Gastroesophageal sphincter (tissue), 3 donors: ENCODE measurements at regions not wholly inside any gene's neighbourhood (a gene's known extent, or its start where the extent isn't known, plus 50 kb on each side); places are given as distances from the start of the nearest gene placed in this dataset.

Experiments
- POLR2AphosphoS5 ChIP-seq: sonication (generic); formaldehyde crosslinking; IDR thresholded peaks from one replicate; pipeline ENCODE4 v1.6.1; 2017; ENCODE audit warnings: antibody characterized with exemption
- TF ChIP-seq, protein P1 (sequence below), 4 experiments: fragments of 200-600 bp in 2 of 4; fragments of 450-650 bp in 2 of 4; sonication (generic) in 1 of 4; IDR thresholded peaks; one replicate each; pipeline ENCODE4 v1.5.1; 2017 to 2019; ENCODE audit warnings: antibody characterized with exemption in 4 of 4, mild to moderate bottlenecking in 2 of 4, moderate library complexity in 2 of 4

DNA sequence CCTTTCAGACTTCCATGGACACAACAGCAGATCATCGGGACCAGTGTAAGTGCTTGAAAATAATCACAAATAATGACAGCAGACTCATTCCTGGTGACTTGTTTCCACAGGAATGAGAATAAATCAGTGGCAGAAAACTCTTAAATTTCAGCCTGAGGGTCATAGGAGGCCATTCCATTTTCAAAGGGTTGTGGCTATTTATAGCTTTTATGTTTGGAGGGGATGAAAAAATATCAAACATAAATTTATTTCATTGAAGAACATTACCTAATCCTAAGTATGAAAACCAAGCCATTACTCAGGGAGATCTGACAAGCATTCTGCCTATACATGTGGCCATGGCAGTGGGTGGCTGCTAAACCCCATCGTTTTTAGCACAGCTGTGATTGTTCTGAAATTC lies 173.6 kb upstream of the CNR1 start:
- TF ChIP-seq, protein P1, sequence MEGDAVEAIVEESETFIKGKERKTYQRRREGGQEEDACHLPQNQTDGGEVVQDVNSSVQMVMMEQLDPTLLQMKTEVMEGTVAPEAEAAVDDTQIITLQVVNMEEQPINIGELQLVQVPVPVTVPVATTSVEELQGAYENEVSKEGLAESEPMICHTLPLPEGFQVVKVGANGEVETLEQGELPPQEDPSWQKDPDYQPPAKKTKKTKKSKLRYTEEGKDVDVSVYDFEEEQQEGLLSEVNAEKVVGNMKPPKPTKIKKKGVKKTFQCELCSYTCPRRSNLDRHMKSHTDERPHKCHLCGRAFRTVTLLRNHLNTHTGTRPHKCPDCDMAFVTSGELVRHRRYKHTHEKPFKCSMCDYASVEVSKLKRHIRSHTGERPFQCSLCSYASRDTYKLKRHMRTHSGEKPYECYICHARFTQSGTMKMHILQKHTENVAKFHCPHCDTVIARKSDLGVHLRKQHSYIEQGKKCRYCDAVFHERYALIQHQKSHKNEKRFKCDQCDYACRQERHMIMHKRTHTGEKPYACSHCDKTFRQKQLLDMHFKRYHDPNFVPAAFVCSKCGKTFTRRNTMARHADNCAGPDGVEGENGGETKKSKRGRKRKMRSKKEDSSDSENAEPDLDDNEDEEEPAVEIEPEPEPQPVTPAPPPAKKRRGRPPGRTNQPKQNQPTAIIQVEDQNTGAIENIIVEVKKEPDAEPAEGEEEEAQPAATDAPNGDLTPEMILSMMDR (IDR thresholded peaks at IDR 0.05) = no peak
- TF ChIP-seq POLR2AphosphoS5 = no peak
